Breast epithelium (tissue), 4 donors: ENCODE measurements at regions not wholly inside any gene's neighbourhood (a gene's known extent, or its start where the extent isn't known, plus 50 kb on each side); places are given as distances from the start of the nearest gene placed in this dataset.

Source experiments
- DNase-seq, 2 donors: peaks; one replicate each; pipeline ENCODE4 v3.0.0-alpha.2; 2019; ENCODE audit warnings: low spot score in 2 of 2
- H3K27ac ChIP-seq, 2 donors: fragments of 200-600 bp; sonication (generic) in 1 of 2; one replicate each; pipeline ENCODE4 v1.5.1; 2016 to 2019; ENCODE audit warnings: mild to moderate bottlenecking in 1 of 2
- H3K27me3 ChIP-seq, 2 donors: fragments of 200-600 bp; sonication (generic) in 1 of 2; one replicate each; pipeline versions ENCODE4 v1.5.1 to v1.6.0; 2017 to 2019; ENCODE audit warnings: control low read depth in 1 of 2, mild to moderate bottlenecking in 1 of 2
- H3K36me3 ChIP-seq: fragments of 200-600 bp; one replicate; pipeline ENCODE4 v1.5.1; 2019
- H3K4me1 ChIP-seq, 2 donors: fragments of 200-600 bp; sonication (generic); one replicate each; pipeline ENCODE4 v1.5.1; 2016 to 2019; ENCODE audit warnings: control low read depth in 1 of 2
- H3K4me3 ChIP-seq, 3 donors: fragments of 200-600 bp; sonication (generic); 1 replicate in 2 of 3; 2 replicates in 1 of 3; pipeline ENCODE4 v1.5.1; 2016 to 2019; ENCODE audit warnings: mild to moderate bottlenecking in 3 of 3, moderate library complexity in 2 of 3
- H3K9me3 ChIP-seq, 2 donors: fragments of 200-600 bp; sonication (generic) in 1 of 2; one replicate each; pipeline ENCODE4 v1.5.1; 2016 to 2019; ENCODE audit warnings: control low read depth in 1 of 2
- CTCF ChIP-seq, 3 donors: fragments of 450-650 bp; IDR thresholded peaks; one replicate each; pipeline ENCODE4 v1.5.1; 2016 to 2017; ENCODE audit warnings: antibody characterized with exemption in 3 of 3, mild to moderate bottlenecking in 3 of 3, moderate library complexity in 3 of 3
- POLR2A ChIP-seq: fragments of 450-650 bp; IDR thresholded peaks from one replicate; pipeline ENCODE4 v1.6.1; 2016; ENCODE audit warnings: antibody characterized with exemption, mild to moderate bottlenecking, moderate library complexity
- POLR2AphosphoS5 ChIP-seq, 3 donors: sonication (generic); formaldehyde crosslinking; IDR thresholded peaks; one replicate each; pipeline ENCODE4 v1.6.1; 2017; ENCODE audit warnings: antibody characterized with exemption in 3 of 3
- intact Hi-C: fragments of 100-400 bp; cut with DNase I; formaldehyde crosslinking; loops from one replicate; pipeline ENCODE4 v1.15.1; 2023; ENCODE audit warnings: low total_unique reads

DNA sequence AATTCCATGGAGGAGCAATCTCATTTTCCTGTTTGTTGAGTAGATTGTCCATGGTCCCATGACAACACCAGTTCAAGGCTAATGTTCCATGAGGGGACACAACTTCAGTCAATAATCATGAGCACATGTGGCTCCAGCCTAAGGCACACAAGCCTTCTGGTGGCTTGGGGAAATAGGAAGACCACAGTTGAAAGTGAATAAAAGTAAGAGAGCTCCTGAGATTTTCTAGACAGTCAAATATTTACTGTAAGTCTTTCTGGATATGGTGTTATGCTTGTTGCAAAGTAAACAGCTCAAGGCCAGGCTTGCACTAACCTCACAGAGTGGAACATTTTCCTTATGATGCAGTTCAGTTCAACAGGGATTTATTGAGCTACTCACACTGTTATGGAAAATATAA, 206.9 kb upstream of the SLC38A2 start:
- H3K4me3 ChIP-seq = no peak overlapping the region
- no peaks in the 10 kb centered on the region for H3K36me3 ChIP-seq
- H3K4me1 ChIP-seq = no peaks in the 10 kb centered on the region
- TF ChIP-seq POLR2AphosphoS5 (IDR thresholded peaks at IDR 0.05) (no peak), CTCF (IDR thresholded peaks at IDR 0.05) (no peak), POLR2A (no peak)
- no peak overlapping the region for H3K27ac ChIP-seq
- DNase-seq = no peak
- H3K9me3 ChIP-seq = peaks cover 0 to 3% of the 10 kb centered on the region in 2 donors
- H3K27me3 ChIP-seq = no peaks in the 10 kb centered on the region
- intact Hi-C loops = no loop called here

DNA sequence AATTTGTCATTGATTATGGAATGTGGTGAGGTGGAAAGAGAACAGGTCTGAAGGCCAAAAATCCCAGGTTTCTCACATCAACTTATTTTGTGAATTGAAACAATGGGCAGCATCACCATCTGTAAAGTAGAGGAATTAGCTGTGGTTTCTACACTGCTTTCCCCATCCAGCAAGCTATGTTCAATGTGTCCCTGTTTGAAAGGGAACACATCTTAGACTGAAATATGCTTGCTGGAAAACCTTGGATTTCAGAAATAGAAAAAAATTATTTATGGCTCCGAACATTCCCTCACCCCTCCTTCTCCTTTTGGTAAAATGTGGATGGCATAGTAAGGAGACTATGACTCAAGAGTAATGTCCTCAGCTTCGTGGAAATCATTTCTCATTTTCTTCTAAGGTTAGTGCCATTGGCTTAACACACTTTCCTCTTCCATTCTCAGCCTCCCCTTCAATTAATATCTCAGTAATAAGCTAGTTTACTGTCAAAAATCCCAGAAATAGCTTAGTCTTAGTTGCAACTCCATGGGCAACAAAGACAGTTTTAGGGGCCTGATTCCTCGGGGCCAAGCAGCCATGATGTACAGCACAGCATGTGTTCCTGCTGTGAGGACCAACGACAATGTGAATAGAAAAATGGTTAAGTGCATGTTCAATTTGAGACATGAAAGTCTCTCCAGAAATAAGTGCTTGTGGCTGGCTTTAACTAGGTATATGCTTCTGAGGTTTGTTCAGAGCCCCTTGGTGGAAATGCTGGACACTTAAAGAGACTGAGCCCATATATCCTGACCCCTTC, 205.8 kb upstream of the SLC38A2 start:
- Histone ChIP-seq H3K36me3 (no peaks in the 10 kb centered on the region), H3K27me3 (no peaks in the 10 kb centered on the region), H3K9me3 (no peaks in the 10 kb centered on the region), H3K27ac (no peak overlapping the region), H3K4me3 (no peak overlapping the region), H3K4me1 (no peaks in the 10 kb centered on the region)
- TF ChIP-seq CTCF (IDR thresholded peaks at IDR 0.05) (no peak), POLR2AphosphoS5 (IDR thresholded peaks at IDR 0.05) (no peak), POLR2A (no peak)
- intact Hi-C loops = no loop called here
- DNase-seq = no peak

DNA sequence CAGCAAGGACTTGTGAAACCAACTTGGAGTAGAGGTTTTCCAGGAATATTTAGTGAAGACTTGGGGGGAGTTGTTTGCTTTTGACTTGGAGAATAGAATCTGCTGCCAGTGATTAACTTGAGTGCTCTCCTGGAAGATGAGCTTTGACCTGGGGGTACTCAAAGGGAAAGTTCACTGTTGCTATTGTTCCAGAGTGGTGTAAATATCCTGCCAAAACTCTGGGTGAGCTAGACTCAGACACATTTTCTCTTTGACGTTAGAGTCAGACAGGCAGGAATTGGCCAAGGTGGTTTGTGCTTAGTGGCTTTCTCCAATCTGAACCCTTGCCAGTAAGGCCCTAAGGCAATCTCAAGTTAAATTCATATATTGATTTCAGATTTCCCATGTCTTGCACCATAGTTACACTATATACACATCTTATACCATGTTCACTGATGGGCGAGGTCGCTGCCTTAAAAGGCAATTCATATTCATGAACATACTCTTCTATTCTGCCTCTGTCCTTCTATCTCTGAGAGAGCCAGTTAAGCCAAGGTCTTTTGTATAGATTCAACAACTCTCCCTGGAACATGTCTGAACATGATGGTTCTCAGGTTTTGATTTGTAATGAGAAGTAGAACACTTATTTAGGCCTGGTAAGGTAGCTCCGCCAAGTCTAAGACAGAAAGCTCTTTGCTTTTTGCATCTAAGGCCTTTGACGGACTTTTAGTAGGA, 204.6 kb upstream of the SLC38A2 start:
- DNase-seq = no peak
- peak overlapping the region in 1 of 2 donors; percentile 11 for H3K27ac ChIP-seq
- intact Hi-C loops = no loop called here
- H3K4me1 ChIP-seq = no peaks in the 10 kb centered on the region
- no peak overlapping the region for H3K4me3 ChIP-seq
- TF ChIP-seq CTCF (IDR thresholded peaks at IDR 0.05) (no peak), POLR2AphosphoS5 (IDR thresholded peaks at IDR 0.05) (no peak), POLR2A (no peak)
- no peaks in the 10 kb centered on the region for H3K27me3 ChIP-seq
- no peaks in the 10 kb centered on the region for H3K9me3 ChIP-seq
- H3K36me3 ChIP-seq = no peaks in the 10 kb centered on the region

- Histone ChIP-seq H3K9me3 (no peaks in the 10 kb centered on the region), H3K27ac (no peak overlapping the region), H3K4me1 (no peaks in the 10 kb centered on the region), H3K4me3 (no peak overlapping the region), H3K27me3 (no peaks in the 10 kb centered on the region), H3K36me3 (no peaks in the 10 kb centered on the region)
- TF ChIP-seq POLR2A = no peak
- TF ChIP-seq CTCF (IDR thresholded peaks at IDR 0.05) = no peak
- TF ChIP-seq POLR2AphosphoS5 (IDR thresholded peaks at IDR 0.05) = no peak
- intact Hi-C loops = no loop called here
- no peak for DNase-seq
These were observed 202.3 kb upstream of the SLC38A2 start for GRCh38 chr12:46574847-46575246.

DNA sequence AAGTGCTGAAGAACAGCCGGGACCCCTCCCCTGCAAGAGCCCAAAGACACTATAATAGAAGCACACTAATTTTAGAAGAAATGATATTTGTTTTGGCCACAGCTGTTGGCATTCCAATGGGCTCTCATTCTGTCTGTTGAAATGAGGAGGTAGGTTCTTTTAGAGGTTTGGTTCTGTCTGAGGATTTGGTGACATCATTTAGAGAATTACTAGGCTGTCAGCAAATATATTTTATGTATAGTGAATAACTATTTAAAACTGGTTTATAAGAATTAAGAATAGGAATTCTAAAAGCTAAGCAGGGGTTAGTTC, 200.7 kb upstream of the SLC38A2 start:
- Histone ChIP-seq H3K27ac (no peak overlapping the region), H3K36me3 (no peaks in the 10 kb centered on the region), H3K27me3 (no peaks in the 10 kb centered on the region), H3K4me3 (no peak overlapping the region), H3K9me3 (peaks cover 0 to 2% of the 10 kb centered on the region in 2 donors), H3K4me1 (no peaks in the 10 kb centered on the region)
- no peak for TF ChIP-seq POLR2AphosphoS5 (IDR thresholded peaks at IDR 0.05)
- no peak for TF ChIP-seq POLR2A
- no peak for TF ChIP-seq CTCF (IDR thresholded peaks at IDR 0.05)
- intact Hi-C loops = no loop called here
- DNase-seq = no peak
